Activated CD4-positive, alpha-beta T cell treated with anti-CD3 and anti-CD28 coated beads, Interleukin-2, amount 10 ng/mL, durations not matched to agents 24 days and 14 days (primary cell): ENCODE measurements at regions not wholly inside any gene's neighbourhood (a gene's known extent, or its start where the extent isn't known, plus 50 kb on each side); places are given as distances from the start of the nearest gene placed in this dataset.

Experiments used
- DNase-seq: peaks from one replicate; pipeline ENCODE4 v3.0.0; 2022
- H3K27ac Mint-ChIP-seq: one replicate; pipeline ENCODE4 v1.8.0; 2022; ENCODE audit warnings: mild to moderate bottlenecking, mixed read lengths
- H3K27me3 Mint-ChIP-seq: one replicate; pipeline ENCODE4 v1.8.0; 2022; ENCODE audit warnings: mixed read lengths
- H3K36me3 Mint-ChIP-seq: one replicate; pipeline ENCODE4 v1.8.0; 2022; ENCODE audit warnings: low read depth, mild to moderate bottlenecking, mixed read lengths
- H3K4me1 Mint-ChIP-seq: one replicate; pipeline ENCODE4 v1.8.0; 2021; ENCODE audit warnings: mixed read lengths
- H3K4me3 Mint-ChIP-seq: one replicate; pipeline ENCODE4 v1.8.0; 2022; ENCODE audit warnings: mild to moderate bottlenecking, moderate library complexity, mixed read lengths
- H3K9me3 Mint-ChIP-seq: one replicate; pipeline ENCODE4 v1.8.0; 2021; ENCODE audit warnings: mixed read lengths
- intact Hi-C: fragments of 100-400 bp; cut with micrococcal nuclease; formaldehyde crosslinking; loops from one replicate; pipeline ENCODE4 v1.15.1; 2023

DNA sequence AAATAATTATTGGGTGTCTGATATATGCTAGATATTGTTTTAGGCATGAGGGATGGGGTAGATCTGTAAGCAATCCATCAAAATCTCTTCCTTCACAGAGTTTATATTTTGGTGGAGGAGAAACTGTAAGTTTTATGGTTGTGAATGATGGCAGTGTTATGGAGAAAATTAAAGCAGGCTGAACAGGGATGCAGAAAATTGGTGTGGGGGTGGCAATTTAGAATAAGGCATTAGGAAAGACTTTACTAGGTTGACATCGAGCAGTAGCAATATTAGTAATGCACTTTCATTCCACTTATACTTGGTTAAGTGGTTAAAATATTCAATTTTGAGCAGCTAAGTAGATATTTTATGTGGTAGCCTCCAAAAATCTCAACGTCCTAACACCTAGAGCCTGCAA is 261.1 kb upstream of the SNX7 start:
- no peaks in the 10 kb centered on the region for H3K27me3 Mint-ChIP-seq

DNA sequence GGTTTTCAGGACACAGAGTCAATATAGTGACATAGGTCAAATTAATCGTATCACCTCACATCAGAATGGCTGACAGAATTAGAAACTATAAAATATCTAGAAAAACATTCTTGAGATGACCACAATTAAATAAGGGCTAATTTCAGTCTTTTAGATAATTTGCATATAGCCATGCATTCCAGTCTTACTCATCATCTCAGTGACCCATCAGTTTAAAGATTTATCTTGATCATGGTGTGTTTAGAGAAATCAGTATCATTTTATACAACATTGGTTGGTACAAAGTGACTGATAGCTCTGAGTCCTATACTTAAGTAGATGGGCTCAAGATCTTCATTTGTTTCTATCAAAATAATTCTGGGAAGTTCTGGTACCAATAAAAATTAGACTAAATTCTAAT is 262.3 kb upstream of the SNX7 start:
- Mint-ChIP-seq H3K4me1 (peaks cover 24% of the 10 kb centered on the region), H3K27ac (no peak overlapping the region), H3K27me3 (no peaks in the 10 kb centered on the region), H3K36me3 (no peaks in the 10 kb centered on the region), H3K9me3 (no peaks in the 10 kb centered on the region), H3K4me3 (no peak overlapping the region)
- intact Hi-C loops: no loop called here
- no peak for DNase-seq

More for the DNA sequence above, 261.1 kb upstream of the SNX7 start:
- intact Hi-C loops: no loop called here
- no peak overlapping the region for H3K4me3 Mint-ChIP-seq
- H3K9me3 Mint-ChIP-seq: no peaks in the 10 kb centered on the region
- no peak overlapping the region for H3K27ac Mint-ChIP-seq
- no peak for DNase-seq
- H3K36me3 Mint-ChIP-seq: no peaks in the 10 kb centered on the region
- H3K4me1 Mint-ChIP-seq: peaks cover 28% of the 10 kb centered on the region

DNA sequence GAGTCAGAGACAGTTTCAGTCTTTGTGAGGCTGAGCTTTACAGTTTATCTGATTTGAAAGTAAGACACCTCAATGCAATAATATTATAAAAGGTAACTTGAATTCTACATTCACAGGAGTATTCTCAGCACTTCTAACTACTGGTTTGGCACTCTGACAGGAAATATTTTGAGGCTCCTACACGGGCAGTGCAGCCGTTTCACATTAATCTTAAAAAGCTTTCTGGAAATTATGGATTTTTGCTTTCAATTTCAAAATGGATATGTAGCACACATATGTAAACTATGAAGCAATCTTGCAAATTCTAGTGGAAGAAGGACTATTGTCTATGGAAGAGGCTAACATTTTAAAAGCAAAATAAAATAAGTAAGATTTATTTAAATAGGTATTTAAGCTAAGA is 262.9 kb upstream of the SNX7 start:
- H3K4me3 Mint-ChIP-seq: no peak overlapping the region
- DNase-seq: no peak
- peaks cover 19% of the 10 kb centered on the region for H3K4me1 Mint-ChIP-seq
- no peaks in the 10 kb centered on the region for H3K36me3 Mint-ChIP-seq
- H3K9me3 Mint-ChIP-seq: no peaks in the 10 kb centered on the region
- H3K27me3 Mint-ChIP-seq: no peaks in the 10 kb centered on the region
- H3K27ac Mint-ChIP-seq: no peak overlapping the region
- intact Hi-C loops: no loop called here

DNA sequence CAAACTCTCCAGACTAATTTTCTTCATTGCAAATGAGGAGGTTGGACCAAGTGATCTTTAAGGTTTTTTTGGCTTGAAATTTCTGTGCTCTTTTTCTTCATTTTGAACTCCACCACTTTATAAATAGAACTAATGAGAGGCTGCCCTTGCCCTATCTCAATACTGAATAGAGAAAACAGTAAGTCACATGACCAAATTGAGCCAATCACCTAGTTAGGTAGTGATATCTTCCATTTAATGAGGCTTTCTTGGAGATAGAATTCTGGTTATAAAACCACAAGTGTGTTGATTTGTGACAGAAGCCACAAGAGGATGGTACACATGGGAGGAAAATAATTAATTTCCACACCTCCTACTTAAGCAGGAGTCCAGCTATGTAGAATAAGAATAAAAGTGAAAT is 263.4 kb upstream of the SNX7 start:
- H3K27me3 Mint-ChIP-seq: no peaks in the 10 kb centered on the region
- DNase-seq: no peak
- no peak overlapping the region for H3K4me3 Mint-ChIP-seq
- H3K27ac Mint-ChIP-seq: no peak overlapping the region
- intact Hi-C loops: no loop called here
- H3K36me3 Mint-ChIP-seq: no peaks in the 10 kb centered on the region
- H3K4me1 Mint-ChIP-seq: peaks cover 18% of the 10 kb centered on the region
- H3K9me3 Mint-ChIP-seq: no peaks in the 10 kb centered on the region

DNA sequence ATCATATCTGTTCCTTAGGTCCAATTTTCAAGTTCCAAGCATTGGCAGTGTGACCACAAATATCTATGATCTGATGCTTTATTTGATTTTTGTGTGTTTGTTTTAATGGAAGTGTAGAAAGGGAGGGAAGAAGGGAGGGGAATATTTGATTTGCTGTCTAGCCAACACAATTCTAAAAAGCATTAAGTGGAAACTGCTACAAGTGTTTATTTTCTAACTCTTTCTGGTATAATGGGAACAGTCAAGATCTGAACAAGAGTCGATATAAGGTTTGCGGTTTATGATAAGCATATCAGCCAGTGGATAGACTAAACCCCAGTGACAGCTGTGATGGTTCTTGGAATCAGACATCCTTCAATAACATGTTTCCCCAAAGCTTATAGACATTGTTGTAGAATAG is 267.8 kb upstream of the SNX7 start:
- no peaks in the 10 kb centered on the region for H3K9me3 Mint-ChIP-seq
- no peak overlapping the region for H3K4me3 Mint-ChIP-seq
- intact Hi-C loops: no loop called here
- H3K27me3 Mint-ChIP-seq: no peaks in the 10 kb centered on the region
- H3K36me3 Mint-ChIP-seq: no peaks in the 10 kb centered on the region
- H3K27ac Mint-ChIP-seq: no peak overlapping the region
- H3K4me1 Mint-ChIP-seq: peaks cover 11% of the 10 kb centered on the region
- no peak for DNase-seq

DNA sequence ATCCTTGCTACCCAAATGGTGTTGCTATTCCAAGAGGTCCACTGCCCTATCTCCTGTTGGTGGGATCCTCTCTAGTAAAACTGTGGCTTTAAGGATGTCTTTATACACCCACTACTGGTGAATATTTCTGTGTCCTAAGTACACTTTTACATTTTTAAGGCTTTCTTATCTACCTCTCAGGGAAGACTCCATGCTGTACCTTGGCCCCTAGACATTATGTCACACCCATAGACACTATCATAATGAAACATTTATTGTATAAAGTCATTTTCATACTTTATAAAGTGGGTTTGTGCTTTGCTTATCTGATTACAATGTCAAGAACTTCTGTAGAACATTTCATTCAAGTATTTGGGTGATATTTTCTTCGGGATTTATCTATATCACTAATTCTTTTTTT is 270.3 kb upstream of the SNX7 start:
- peaks cover 16% of the 10 kb centered on the region for H3K4me1 Mint-ChIP-seq
- H3K27ac Mint-ChIP-seq: no peak overlapping the region
- intact Hi-C loops: no loop called here
- no peak overlapping the region for H3K4me3 Mint-ChIP-seq
- no peaks in the 10 kb centered on the region for H3K36me3 Mint-ChIP-seq
- no peak for DNase-seq
- no peaks in the 10 kb centered on the region for H3K9me3 Mint-ChIP-seq
- H3K27me3 Mint-ChIP-seq: no peaks in the 10 kb centered on the region

DNA sequence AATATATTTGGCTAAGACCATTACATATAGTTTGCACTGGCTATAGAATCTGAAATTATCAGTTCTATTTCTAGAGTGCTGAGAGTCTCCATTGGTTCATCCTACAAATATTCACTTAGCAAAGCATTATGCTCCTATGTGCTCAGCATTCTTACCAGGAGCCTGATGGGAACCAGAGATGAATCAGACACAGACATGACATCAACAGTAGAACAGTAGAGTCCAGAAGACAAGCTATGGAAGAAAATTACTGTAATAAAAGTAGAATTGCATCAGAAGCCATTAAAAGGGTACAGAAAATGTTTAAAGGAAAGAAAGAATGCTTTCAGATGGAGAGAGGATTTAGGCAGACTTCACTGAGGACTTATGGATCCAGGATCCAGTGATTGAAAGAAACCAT is 271.7 kb upstream of the SNX7 start:
- no peak for DNase-seq
- intact Hi-C loops: no loop called here
- no peaks in the 10 kb centered on the region for H3K27me3 Mint-ChIP-seq
- peaks cover 16% of the 10 kb centered on the region for H3K4me1 Mint-ChIP-seq
- H3K36me3 Mint-ChIP-seq: no peaks in the 10 kb centered on the region
- H3K4me3 Mint-ChIP-seq: no peak overlapping the region
- no peaks in the 10 kb centered on the region for H3K9me3 Mint-ChIP-seq
- H3K27ac Mint-ChIP-seq: no peak overlapping the region

DNA sequence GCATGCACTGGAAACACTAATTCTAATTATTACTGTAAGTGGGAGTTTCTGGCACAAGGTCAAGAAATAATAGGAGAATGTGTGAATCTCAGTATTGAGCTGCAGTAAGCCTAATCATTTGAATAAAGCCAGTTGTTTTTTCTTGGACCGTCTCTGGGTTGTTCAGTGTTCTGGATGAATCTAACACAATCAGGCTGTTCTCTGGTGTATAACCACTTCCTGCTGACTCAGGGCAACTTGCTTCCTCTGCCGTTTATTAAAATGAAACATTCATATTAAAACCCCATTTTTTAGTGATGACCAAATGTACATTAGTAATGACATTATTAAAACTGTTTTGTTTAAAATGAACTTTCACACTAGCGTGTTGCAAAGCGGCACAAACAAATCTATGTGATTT is 273.1 kb upstream of the SNX7 start:
- Mint-ChIP-seq H3K36me3 (no peaks in the 10 kb centered on the region), H3K4me1 (peaks cover 16% of the 10 kb centered on the region), H3K4me3 (peak overlapping the region; percentile 53), H3K9me3 (no peaks in the 10 kb centered on the region), H3K27me3 (peaks cover 2% of the 10 kb centered on the region), H3K27ac (no peak overlapping the region)
- DNase-seq: peak; percentile 68
- intact Hi-C loops: no loop called here

DNA sequence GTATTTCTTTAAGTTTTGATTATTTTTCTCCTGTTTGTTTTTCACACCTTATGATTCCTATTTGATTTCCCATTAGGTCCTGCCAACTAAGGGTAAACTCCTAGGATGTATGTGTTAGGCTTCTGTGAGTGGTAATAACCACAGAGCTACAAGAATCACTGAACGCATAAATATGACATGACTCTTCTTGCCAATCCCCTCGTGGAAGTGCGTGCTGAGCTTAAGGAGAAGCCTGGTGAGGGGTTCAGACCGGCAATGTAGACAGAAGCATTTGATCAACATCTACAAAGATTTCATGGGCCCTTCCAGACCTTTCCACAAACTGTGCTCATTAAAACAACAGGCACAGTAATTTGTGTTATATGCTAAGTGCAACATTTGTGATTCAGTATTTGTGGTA is 273.8 kb upstream of the SNX7 start:
- peaks cover 16% of the 10 kb centered on the region for H3K4me1 Mint-ChIP-seq
- intact Hi-C loops: no loop called here
- H3K4me3 Mint-ChIP-seq: no peak overlapping the region
- peaks cover 2% of the 10 kb centered on the region for H3K27me3 Mint-ChIP-seq
- H3K36me3 Mint-ChIP-seq: no peaks in the 10 kb centered on the region
- no peak overlapping the region for H3K27ac Mint-ChIP-seq
- DNase-seq: no peak
- H3K9me3 Mint-ChIP-seq: no peaks in the 10 kb centered on the region

DNA sequence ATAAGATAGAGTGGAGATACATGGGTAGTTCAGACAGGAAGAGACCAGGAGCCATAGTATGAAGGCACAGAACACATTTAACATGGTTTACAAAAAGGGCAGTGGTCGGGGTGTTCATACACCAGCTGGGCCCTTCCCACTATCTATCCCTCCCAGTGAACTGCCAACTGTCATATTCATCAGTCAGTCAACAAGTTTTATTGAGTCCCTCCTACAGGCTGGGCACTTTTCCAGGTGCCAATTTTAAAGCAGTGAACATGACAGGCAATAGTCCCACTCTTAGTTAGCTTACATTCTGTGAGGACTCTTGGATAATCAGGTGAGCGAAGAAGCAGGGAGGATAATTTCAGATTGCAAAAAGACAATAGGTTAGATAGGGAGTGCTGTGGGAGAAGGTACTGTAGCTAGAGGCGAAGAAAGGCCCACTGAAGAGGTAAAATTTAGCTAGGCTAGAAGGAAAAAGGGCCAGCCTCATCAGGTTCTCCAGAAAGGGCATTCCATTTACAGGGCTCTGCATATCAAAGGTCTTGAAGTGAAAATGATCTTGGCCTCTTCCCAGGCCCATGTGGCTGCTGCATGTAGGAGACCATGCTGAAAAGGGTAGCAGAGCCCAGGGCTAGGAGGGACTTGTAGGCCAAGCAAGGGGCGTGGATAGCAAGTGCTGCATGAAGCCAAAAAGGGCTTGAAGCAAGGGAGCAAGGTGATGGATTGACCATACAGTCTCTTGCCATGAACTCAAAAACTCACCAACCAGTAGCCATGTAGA is 274.7 kb upstream of the SNX7 start:
- no peak for DNase-seq
- Mint-ChIP-seq H3K27me3 (peaks cover 2% of the 10 kb centered on the region), H3K36me3 (no peaks in the 10 kb centered on the region), H3K9me3 (no peaks in the 10 kb centered on the region), H3K27ac (no peak overlapping the region), H3K4me3 (no peak overlapping the region), H3K4me1 (peaks cover 16% of the 10 kb centered on the region)
- intact Hi-C loops: no loop called here

DNA sequence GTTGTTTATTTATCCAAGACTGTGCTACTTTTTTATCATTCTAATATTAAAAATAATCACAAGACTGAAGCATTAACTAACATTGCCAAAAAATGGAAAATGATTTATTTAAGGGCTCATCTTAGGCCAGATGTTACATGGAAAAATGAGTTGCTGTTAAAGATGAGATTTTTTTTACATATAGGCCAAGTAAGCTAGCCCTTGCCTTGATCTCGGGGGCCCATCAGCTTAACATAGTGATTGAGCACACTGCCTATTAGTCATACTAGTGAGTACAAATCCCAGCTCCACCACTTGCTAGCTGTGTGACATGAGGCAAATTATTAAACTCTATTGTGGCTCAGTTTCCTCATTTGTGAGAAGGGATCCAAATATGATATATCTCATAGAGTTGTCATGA is 275.9 kb upstream of the SNX7 start:
- Mint-ChIP-seq H3K9me3 (no peaks in the 10 kb centered on the region), H3K27me3 (peaks cover 6% of the 10 kb centered on the region), H3K36me3 (no peaks in the 10 kb centered on the region), H3K4me1 (peaks cover 16% of the 10 kb centered on the region), H3K27ac (no peak overlapping the region), H3K4me3 (no peak overlapping the region)
- DNase-seq: no peak
- intact Hi-C loops: no loop called here

DNA sequence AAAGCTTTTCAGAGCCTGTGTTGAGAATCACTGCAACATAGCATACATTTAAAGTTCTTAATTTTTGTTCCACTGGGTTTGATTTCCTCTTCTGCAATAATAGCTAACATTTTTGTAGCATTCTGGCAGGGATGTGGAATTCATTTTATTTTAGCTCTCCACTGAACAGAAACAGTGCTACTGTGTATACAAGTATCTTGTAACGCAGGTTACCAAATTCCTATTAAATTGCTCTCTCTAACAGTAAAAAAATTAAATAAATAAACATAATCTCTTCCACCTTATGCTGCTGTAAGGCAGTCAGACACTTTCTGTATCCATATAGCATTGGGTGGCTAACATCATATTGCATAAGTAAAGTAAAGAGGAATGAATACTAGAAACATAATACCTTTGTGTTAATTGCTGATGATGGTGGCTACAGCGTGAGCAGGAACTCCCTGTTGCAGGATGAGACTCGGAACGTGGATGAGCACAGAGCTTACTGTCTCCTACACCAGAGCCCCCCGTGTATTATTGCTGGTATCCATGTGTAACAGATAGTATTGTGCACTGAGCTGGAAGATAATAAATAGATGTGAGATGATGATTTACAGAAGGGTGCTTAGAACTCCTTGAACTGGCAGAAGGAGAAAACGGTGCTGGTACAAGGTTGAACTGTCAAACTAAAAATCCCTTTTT is 276.9 kb upstream of the SNX7 start:
- DNase-seq: no peak
- Mint-ChIP-seq H3K36me3 (no peaks in the 10 kb centered on the region), H3K4me3 (no peak overlapping the region), H3K4me1 (peaks cover 12% of the 10 kb centered on the region), H3K27me3 (peaks cover 6% of the 10 kb centered on the region), H3K27ac (no peak overlapping the region), H3K9me3 (no peaks in the 10 kb centered on the region)
- intact Hi-C loops: no loop called here

DNA sequence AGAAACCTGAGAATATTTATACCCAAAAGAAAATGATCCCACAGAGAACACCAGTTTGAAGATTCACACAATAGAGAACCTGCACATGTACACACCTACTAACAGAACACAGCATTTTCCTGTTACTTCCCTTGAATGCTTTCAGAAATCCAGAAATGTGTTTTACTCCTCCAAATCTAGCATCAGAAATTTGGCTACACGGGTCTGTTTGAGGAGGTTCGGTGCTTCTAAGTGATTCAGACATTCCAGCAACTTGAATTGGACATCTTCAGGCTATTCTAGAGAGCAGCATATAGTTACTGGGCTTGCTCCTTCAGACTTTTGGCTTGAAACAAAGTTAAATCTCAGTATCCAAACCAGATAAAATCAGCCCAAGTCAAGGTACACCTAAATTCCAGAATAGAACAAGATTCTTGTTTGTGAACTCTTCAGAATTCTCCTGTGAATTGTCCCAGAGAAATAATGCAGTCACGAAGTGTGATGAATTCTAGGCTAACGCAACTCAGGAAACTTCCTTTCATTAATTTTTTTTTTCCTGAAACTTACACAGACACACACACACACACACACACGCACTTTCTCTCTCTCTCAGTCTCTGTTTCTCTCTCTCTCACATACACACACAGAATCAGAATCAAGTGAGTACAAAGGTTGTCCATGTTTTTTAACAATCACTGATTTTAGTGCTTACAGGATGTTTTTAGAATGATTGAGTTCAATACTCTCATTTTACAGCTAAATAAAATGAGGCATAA is 278.4 kb upstream of the SNX7 start:
- H3K27ac Mint-ChIP-seq: no peak overlapping the region
- peaks cover 8% of the 10 kb centered on the region for H3K27me3 Mint-ChIP-seq
- intact Hi-C loops: no loop called here
- H3K9me3 Mint-ChIP-seq: no peaks in the 10 kb centered on the region
- H3K4me1 Mint-ChIP-seq: peaks cover 6% of the 10 kb centered on the region
- no peak overlapping the region for H3K4me3 Mint-ChIP-seq
- DNase-seq: no peak
- no peaks in the 10 kb centered on the region for H3K36me3 Mint-ChIP-seq

DNA sequence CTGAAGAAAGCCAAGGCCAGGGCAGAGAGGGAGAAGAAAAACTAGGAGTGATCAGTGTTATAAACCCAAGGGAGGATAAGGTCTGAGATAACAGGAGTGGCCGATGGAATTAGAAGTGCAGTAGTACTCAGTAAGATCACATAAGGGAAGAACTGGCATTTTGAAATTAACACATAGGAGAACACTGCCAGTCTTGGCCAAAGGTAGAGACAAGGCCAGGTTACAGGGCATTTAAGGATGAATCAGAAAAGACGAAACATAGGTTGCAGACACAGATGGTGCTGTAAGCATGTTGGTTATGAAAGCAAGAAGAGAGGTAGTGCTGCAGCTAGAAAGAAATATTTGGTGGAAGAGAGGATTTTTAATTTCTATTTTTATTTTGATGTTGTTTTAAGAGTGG is 278.9 kb upstream of the SNX7 start:
- no peak overlapping the region for H3K27ac Mint-ChIP-seq
- no peak overlapping the region for H3K4me3 Mint-ChIP-seq
- H3K4me1 Mint-ChIP-seq: peaks cover under 1% of the 10 kb centered on the region
- DNase-seq: no peak
- no peaks in the 10 kb centered on the region for H3K9me3 Mint-ChIP-seq
- peaks cover 12% of the 10 kb centered on the region for H3K27me3 Mint-ChIP-seq
- intact Hi-C loops: no loop called here
- H3K36me3 Mint-ChIP-seq: no peaks in the 10 kb centered on the region
